GM12892 (cell line): ENCODE measurements at regions not wholly inside any gene's neighbourhood (a gene's known extent, or its start where the extent isn't known, plus 50 kb on each side); places are given as distances from the start of the nearest gene placed in this dataset.

ENCODE experiments used
- DNase-seq: peaks from one replicate; pipeline ENCODE4 v3.0.0; 2011; ENCODE audit not compliant: insufficient read length
- FAIRE-seq: peaks from 2 replicates; lab custom pipeline; 2011; peaks lifted over from hg19 to GRCh38; lab: Jason Lieb, UNC
- POLR2A ChIP-seq: IDR thresholded peaks from 2 replicates; pipeline ENCODE4 v1.6.1; 2011; ENCODE audit warnings: low read depth, low read length, control low read depth
- POLR2AphosphoS5 ChIP-seq: IDR thresholded peaks from 2 replicates; pipeline ENCODE4 v1.6.1; 2011; ENCODE audit warnings: low read depth, low read length, control low read depth
- TAF1 ChIP-seq: IDR thresholded peaks from 2 replicates; pipeline ENCODE4 v1.6.1; 2011; ENCODE audit warnings: low read depth, mild to moderate bottlenecking, control low read depth, low read length, borderline replicate concordance

GRCh38 chr2:45123521-45124191, 114.4 kb upstream of the SIX2 start:
- no peak for DNase-seq
- FAIRE-seq: no peak
- TF ChIP-seq TAF1: no peak

- FAIRE-seq (no peak), DNase-seq (no peak)
- TF ChIP-seq POLR2AphosphoS5 (no peak), TAF1 (no peak), POLR2A (no peak)
These were observed 113.8 kb upstream of the SIX2 start for GRCh38 chr2:45123065-45123464.

- no peak for FAIRE-seq
- TF ChIP-seq POLR2A: no peak
- TF ChIP-seq TAF1: no peak
- no peak for TF ChIP-seq POLR2AphosphoS5
These were observed 112.1 kb upstream of the SIX2 start for GRCh38 chr2:45121236-45121927.

GRCh38 chr2:45120546-45120945, 111.3 kb upstream of the SIX2 start:
- FAIRE-seq: no peak
- TF ChIP-seq POLR2AphosphoS5: no peak
- no peak for TF ChIP-seq TAF1
- TF ChIP-seq POLR2A: no peak
- DNase-seq: no peak

More at GRCh38 chr2:45121236-45121927, 112.1 kb upstream of the SIX2 start:
- DNase-seq: no peak

GRCh38 chr2:45119855-45120254, 110.6 kb upstream of the SIX2 start:
- no peak for DNase-seq
- TF ChIP-seq POLR2A: no peak
- no peak for TF ChIP-seq TAF1
- TF ChIP-seq POLR2AphosphoS5: no peak
- FAIRE-seq: no peak

- no peak for FAIRE-seq
- no peak for DNase-seq
- TF ChIP-seq POLR2A (no peak), POLR2AphosphoS5 (no peak), TAF1 (no peak)
These were observed 109.8 kb upstream of the SIX2 start for GRCh38 chr2:45119038-45119437.

GRCh38 chr2:45117383-45117782, 108.1 kb upstream of the SIX2 start:
- FAIRE-seq (no peak), DNase-seq (no peak)
- TF ChIP-seq POLR2AphosphoS5: no peak
- TF ChIP-seq POLR2A: no peak
- TF ChIP-seq TAF1: no peak

GRCh38 chr2:45115181-45115580, 105.9 kb upstream of the SIX2 start:
- FAIRE-seq: no peak
- DNase-seq: no peak
- no peak for TF ChIP-seq POLR2A
- TF ChIP-seq TAF1: no peak

- DNase-seq: no peak
- no peak for TF ChIP-seq POLR2AphosphoS5
- TF ChIP-seq TAF1: no peak
- FAIRE-seq: no peak
These were observed 105.1 kb upstream of the SIX2 start for GRCh38 chr2:45114221-45114955.

- no peak for FAIRE-seq
- TF ChIP-seq TAF1 (no peak), POLR2A (no peak), POLR2AphosphoS5 (no peak)
- DNase-seq: no peak
These were observed 103.5 kb upstream of the SIX2 start for GRCh38 chr2:45112750-45113149.

- FAIRE-seq: no peak
- TF ChIP-seq POLR2A (no peak), TAF1 (no peak), POLR2AphosphoS5 (no peak)
These were observed 95.9 kb upstream of the SIX2 start for GRCh38 chr2:45105050-45105582.

More at GRCh38 chr2:45105050-45105582, 95.9 kb upstream of the SIX2 start:
- no peak for DNase-seq
